HG02943 (cell line): ENCODE measurements at regions not wholly inside any gene's neighbourhood (a gene's known extent, or its start where the extent isn't known, plus 50 kb on each side); places are given as distances from the start of the nearest gene placed in this dataset.

Experiments
- ATAC-seq: cut with Tn5 transposase; IDR thresholded peaks from one replicate; pipeline ENCODE4 v1.9.1; 2021; ENCODE audit warnings: mild to moderate bottlenecking, low read depth, moderate library complexity; ENCODE audit not compliant: unreplicated experiment

GRCh38 chr19:29454109-29454508, 71.7 kb upstream of the VSTM2B start:
- no peak for ATAC-seq

GRCh38 chr19:29457413-29457812, 68.4 kb upstream of the VSTM2B start:
- ATAC-seq: no peak

- ATAC-seq: no peak
Measured at GRCh38 chr19:29467824-29468401, 57.9 kb upstream of the VSTM2B start.

GRCh38 chr19:29475469-29475868, 50.3 kb upstream of the VSTM2B start:
- ATAC-seq: no peak
